ENCODE measurements at regions not wholly inside any gene's neighbourhood (a gene's known extent, or its start where the extent isn't known, plus 50 kb on each side); places are given as distances from the start of the nearest gene placed in this dataset.

GRCh38 chr1:94723894-94724293 lies 96.3 kb upstream of the SLC44A3 start:
- TF ChIP-seq, protein P1, sequence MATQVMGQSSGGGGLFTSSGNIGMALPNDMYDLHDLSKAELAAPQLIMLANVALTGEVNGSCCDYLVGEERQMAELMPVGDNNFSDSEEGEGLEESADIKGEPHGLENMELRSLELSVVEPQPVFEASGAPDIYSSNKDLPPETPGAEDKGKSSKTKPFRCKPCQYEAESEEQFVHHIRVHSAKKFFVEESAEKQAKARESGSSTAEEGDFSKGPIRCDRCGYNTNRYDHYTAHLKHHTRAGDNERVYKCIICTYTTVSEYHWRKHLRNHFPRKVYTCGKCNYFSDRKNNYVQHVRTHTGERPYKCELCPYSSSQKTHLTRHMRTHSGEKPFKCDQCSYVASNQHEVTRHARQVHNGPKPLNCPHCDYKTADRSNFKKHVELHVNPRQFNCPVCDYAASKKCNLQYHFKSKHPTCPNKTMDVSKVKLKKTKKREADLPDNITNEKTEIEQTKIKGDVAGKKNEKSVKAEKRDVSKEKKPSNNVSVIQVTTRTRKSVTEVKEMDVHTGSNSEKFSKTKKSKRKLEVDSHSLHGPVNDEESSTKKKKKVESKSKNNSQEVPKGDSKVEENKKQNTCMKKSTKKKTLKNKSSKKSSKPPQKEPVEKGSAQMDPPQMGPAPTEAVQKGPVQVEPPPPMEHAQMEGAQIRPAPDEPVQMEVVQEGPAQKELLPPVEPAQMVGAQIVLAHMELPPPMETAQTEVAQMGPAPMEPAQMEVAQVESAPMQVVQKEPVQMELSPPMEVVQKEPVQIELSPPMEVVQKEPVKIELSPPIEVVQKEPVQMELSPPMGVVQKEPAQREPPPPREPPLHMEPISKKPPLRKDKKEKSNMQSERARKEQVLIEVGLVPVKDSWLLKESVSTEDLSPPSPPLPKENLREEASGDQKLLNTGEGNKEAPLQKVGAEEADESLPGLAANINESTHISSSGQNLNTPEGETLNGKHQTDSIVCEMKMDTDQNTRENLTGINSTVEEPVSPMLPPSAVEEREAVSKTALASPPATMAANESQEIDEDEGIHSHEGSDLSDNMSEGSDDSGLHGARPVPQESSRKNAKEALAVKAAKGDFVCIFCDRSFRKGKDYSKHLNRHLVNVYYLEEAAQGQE (tag by site-specific recombination; IDR thresholded peaks at IDR 0.05): no peak
- TF ChIP-seq, protein P2, sequence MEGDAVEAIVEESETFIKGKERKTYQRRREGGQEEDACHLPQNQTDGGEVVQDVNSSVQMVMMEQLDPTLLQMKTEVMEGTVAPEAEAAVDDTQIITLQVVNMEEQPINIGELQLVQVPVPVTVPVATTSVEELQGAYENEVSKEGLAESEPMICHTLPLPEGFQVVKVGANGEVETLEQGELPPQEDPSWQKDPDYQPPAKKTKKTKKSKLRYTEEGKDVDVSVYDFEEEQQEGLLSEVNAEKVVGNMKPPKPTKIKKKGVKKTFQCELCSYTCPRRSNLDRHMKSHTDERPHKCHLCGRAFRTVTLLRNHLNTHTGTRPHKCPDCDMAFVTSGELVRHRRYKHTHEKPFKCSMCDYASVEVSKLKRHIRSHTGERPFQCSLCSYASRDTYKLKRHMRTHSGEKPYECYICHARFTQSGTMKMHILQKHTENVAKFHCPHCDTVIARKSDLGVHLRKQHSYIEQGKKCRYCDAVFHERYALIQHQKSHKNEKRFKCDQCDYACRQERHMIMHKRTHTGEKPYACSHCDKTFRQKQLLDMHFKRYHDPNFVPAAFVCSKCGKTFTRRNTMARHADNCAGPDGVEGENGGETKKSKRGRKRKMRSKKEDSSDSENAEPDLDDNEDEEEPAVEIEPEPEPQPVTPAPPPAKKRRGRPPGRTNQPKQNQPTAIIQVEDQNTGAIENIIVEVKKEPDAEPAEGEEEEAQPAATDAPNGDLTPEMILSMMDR (tag by site-specific recombination; IDR thresholded peaks at IDR 0.05): no peak
- TF ChIP-seq ZNF521 (tag by site-specific recombination; IDR thresholded peaks at IDR 0.05): no peak
